Endothelial cell of umbilical vein (primary cell): ENCODE measurements at regions not wholly inside any gene's neighbourhood (a gene's known extent, or its start where the extent isn't known, plus 50 kb on each side); places are given as distances from the start of the nearest gene placed in this dataset.

ENCODE experiments used
- BruUV-seq: library from RNA; stranded (reverse); fragments of 400-500 nt; replicated peaks from 2 replicates; lab custom pipeline; 2021; lab: Mats Ljungman, UMichigan
- CTCF ChIA-PET: fragments of 300-600, 350-600 bp; sonication (Branson Sonifier 250); formaldehyde crosslinking; loops from one replicate; lab custom pipeline; 2021; ENCODE audit warnings: antibody characterized with exemption, inconsistent platforms; lab: Charles Lee
- POLR2A ChIA-PET: fragments of 300-600, 350-600 bp; sonication (Branson Sonifier 250); formaldehyde crosslinking; loops from one replicate; lab custom pipeline; 2021; ENCODE audit warnings: antibody characterized with exemption, inconsistent platforms; lab: Charles Lee
- DNase-seq: peaks from one replicate; pipeline ENCODE4 v3.0.0-alpha.2; 2011; ENCODE audit warnings: low read depth, low spot score
- FAIRE-seq: peaks from 2 replicates; lab custom pipeline; 2011; peaks lifted over from hg19 to GRCh38; lab: Jason Lieb, UNC
- H2AFZ ChIP-seq: 2 replicates; pipeline ENCODE4 v1.6.0; 2012; ENCODE audit warnings: low read depth, low read length, control low read depth, inconsistent platforms
- H3K27ac ChIP-seq: 2 replicates; pipeline ENCODE4 v1.5.1; 2011; ENCODE audit warnings: low read depth, mild to moderate bottlenecking, control low read depth, low read length, moderate library complexity; ENCODE audit not compliant: insufficient read depth
- H3K27me3 ChIP-seq, 2 experiments: 2 replicates each; pipeline versions ENCODE4 v1.6.0 to v1.6.1; 2011; ENCODE audit warnings: low read length in 2 of 2, mixed read lengths in 1 of 2; ENCODE audit not compliant: control insufficient read depth in 2 of 2, insufficient read depth in 2 of 2
- H3K36me3 ChIP-seq, 2 experiments: 2 replicates in 1 of 2; 3 replicates in 1 of 2; pipeline ENCODE4 v1.5.1; 2011; ENCODE audit warnings: low read length in 2 of 2, mild to moderate bottlenecking in 1 of 2, moderate library complexity in 1 of 2; ENCODE audit not compliant: control insufficient read depth in 2 of 2, insufficient read depth in 2 of 2; ENCODE audit errors: extremely low read depth in 1 of 2
- H3K4me1 ChIP-seq: 3 replicates; pipeline ENCODE4 v1.5.1; 2011; ENCODE audit warnings: mild to moderate bottlenecking, low read length; ENCODE audit not compliant: control insufficient read depth, insufficient read depth; ENCODE audit errors: extremely low read depth
- H3K4me2 ChIP-seq: 2 replicates; pipeline ENCODE4 v1.6.1; 2011; ENCODE audit warnings: low read length, control low read depth, mixed read lengths; ENCODE audit not compliant: insufficient read depth
- H3K4me3 ChIP-seq, 3 experiments: fragments of 200-600 bp in 1 of 3; sonication (generic), shearing (Covaris generic) in 1 of 3; replicated peaks in 1 of 3; 2 replicates each; pipeline ENCODE4 v1.5.1; 2011 to 2016; ENCODE audit warnings: control low read depth in 3 of 3, low read length in 3 of 3, mild to moderate bottlenecking in 2 of 3, inconsistent platforms in 1 of 3, low read depth in 1 of 3, moderate library complexity in 1 of 3; ENCODE audit not compliant: insufficient read depth in 1 of 3
- H3K79me2 ChIP-seq: 2 replicates; pipeline ENCODE4 v1.6.0; 2012; ENCODE audit warnings: low read length, inconsistent platforms; ENCODE audit not compliant: control insufficient read depth, insufficient read depth
- H3K9ac ChIP-seq: replicated peaks from 2 replicates; pipeline ENCODE3; 2011; ENCODE audit warnings: low read length, control low read depth; ENCODE audit not compliant: insufficient read depth; ENCODE audit errors: extremely low read depth
- H3K9me1 ChIP-seq: replicated peaks from 3 replicates; pipeline ENCODE4 v1.6.0; 2011; ENCODE audit warnings: mild to moderate bottlenecking, low read length; ENCODE audit not compliant: control insufficient read depth, insufficient read depth; ENCODE audit errors: extremely low read depth
- H3K9me3 ChIP-seq: replicated peaks from 2 replicates; pipeline ENCODE4 v1.5.1; 2012; ENCODE audit warnings: low read length, inconsistent platforms; ENCODE audit not compliant: control insufficient read depth, insufficient read depth
- H4K20me1 ChIP-seq: replicated peaks from 2 replicates; pipeline ENCODE3; 2011; ENCODE audit warnings: mild to moderate bottlenecking, low read length; ENCODE audit not compliant: control insufficient read depth, insufficient read depth; ENCODE audit errors: extremely low read depth
- EZH2 ChIP-seq: IDR thresholded peaks from 2 replicates; pipeline ENCODE4 v1.6.1; 2012; ENCODE audit warnings: borderline replicate concordance, low read depth, mild to moderate bottlenecking, moderate library complexity, low read length, inconsistent platforms; ENCODE audit not compliant: severe bottlenecking
- FOS ChIP-seq: IDR thresholded peaks from 2 replicates; pipeline ENCODE4 v1.6.1; 2011; ENCODE audit warnings: mild to moderate bottlenecking, low read length, moderate library complexity, borderline replicate concordance; ENCODE audit not compliant: insufficient read depth
- GATA2 ChIP-seq: IDR thresholded peaks from 2 replicates; pipeline ENCODE4 v1.7.0; 2011; ENCODE audit warnings: low read depth, mild to moderate bottlenecking, moderate library complexity, mixed read lengths, low read length; ENCODE audit not compliant: insufficient read length, insufficient read depth
- JUN ChIP-seq: IDR thresholded peaks from 2 replicates; pipeline ENCODE4 v1.6.1; 2011; ENCODE audit warnings: borderline replicate concordance, low read depth; ENCODE audit not compliant: insufficient read length, insufficient read depth
- MAX ChIP-seq: IDR thresholded peaks from 2 replicates; pipeline ENCODE4 v1.6.1; 2011; ENCODE audit not compliant: insufficient read depth, insufficient read length
- MYC ChIP-seq: IDR thresholded peaks from one replicate; pipeline ENCODE4 v1.6.1; 2011; ENCODE audit warnings: mild to moderate bottlenecking, low read depth, low read length
- POLR2A ChIP-seq: IDR thresholded peaks from 2 replicates; pipeline ENCODE4 v1.6.1; 2012; ENCODE audit warnings: low read depth, mild to moderate bottlenecking, control low read depth, low read length
- POLR2AphosphoS5 ChIP-seq: IDR thresholded peaks from 2 replicates; pipeline ENCODE4 v1.6.1; 2012; ENCODE audit warnings: low read depth, mild to moderate bottlenecking, control low read depth, low read length, moderate library complexity; ENCODE audit not compliant: insufficient read depth
- dilution Hi-C: fragments of 300-500 bp; cut with MboI; formaldehyde crosslinking; loops from one replicate; pipeline ENCODE4 v1.15.0; 2019; ENCODE audit warnings: low sequenced_read_pairs; ENCODE audit not compliant: extremely low pct_ligation_motif_present
- intact Hi-C: fragments of 100-400 bp; cut with micrococcal nuclease; formaldehyde crosslinking; loops from one replicate; pipeline ENCODE4 v1.10.0; 2022
- TF ChIP-seq, protein P1 (sequence below), 2 donors: IDR thresholded peaks; 1 replicate in 1 of 2; 2 replicates in 1 of 2; pipeline ENCODE4 v1.5.1; 2011; ENCODE audit warnings: low read length in 2 of 2, mild to moderate bottlenecking in 2 of 2, moderate library complexity in 2 of 2, control low read depth in 1 of 2, inconsistent platforms in 1 of 2, low read depth in 1 of 2; ENCODE audit not compliant: insufficient read depth in 1 of 2; ENCODE audit errors: extremely low read depth in 1 of 2

GRCh38 chr6:142679907-142680700 lies 264.9 kb downstream of the HIVEP2 start:
- Histone ChIP-seq H3K79me2 (no peaks in the 10 kb centered on the region), H3K9me1 (no peaks in the 10 kb centered on the region), H3K27me3 (peaks cover 24 to 26% of the 10 kb centered on the region in 2 experiments), H3K9me3 (no peaks in the 10 kb centered on the region), H3K4me1 (no peaks in the 10 kb centered on the region), H3K4me2 (no peak overlapping the region), H3K27ac (no peak overlapping the region), H4K20me1 (no peaks in the 10 kb centered on the region), H3K4me3 (no peak overlapping the region), H2AFZ (no peak overlapping the region), H3K9ac (no peak overlapping the region), H3K36me3 (no peaks in the 10 kb centered on the region)
- ChIA-PET POLR2A (no interaction called here), CTCF (interaction anchor here (0.6 to 1.3 kb wide), 4 partner anchors 12 to 869 kb away, joined by 3 to 4 read pairs (median 4); no protein-coding TSS in a partner anchor)
- FAIRE-seq: no peak
- peak; percentile 46 for DNase-seq
- BruUV-seq: no TSS peak
- intact Hi-C loops (no loop called here), dilution Hi-C loops (no loop called here)
- TF ChIP-seq POLR2A (no peak), EZH2 (no peak), MYC (no peak), JUN (no peak), MAX (no peak), GATA2 (no peak), POLR2AphosphoS5 (no peak), FOS (no peak)
- TF ChIP-seq, protein P1, sequence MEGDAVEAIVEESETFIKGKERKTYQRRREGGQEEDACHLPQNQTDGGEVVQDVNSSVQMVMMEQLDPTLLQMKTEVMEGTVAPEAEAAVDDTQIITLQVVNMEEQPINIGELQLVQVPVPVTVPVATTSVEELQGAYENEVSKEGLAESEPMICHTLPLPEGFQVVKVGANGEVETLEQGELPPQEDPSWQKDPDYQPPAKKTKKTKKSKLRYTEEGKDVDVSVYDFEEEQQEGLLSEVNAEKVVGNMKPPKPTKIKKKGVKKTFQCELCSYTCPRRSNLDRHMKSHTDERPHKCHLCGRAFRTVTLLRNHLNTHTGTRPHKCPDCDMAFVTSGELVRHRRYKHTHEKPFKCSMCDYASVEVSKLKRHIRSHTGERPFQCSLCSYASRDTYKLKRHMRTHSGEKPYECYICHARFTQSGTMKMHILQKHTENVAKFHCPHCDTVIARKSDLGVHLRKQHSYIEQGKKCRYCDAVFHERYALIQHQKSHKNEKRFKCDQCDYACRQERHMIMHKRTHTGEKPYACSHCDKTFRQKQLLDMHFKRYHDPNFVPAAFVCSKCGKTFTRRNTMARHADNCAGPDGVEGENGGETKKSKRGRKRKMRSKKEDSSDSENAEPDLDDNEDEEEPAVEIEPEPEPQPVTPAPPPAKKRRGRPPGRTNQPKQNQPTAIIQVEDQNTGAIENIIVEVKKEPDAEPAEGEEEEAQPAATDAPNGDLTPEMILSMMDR (IDR thresholded peaks at IDR 0.05; ENCODE audit: extremely low read depth in 1 of 2, insufficient read depth in 1 of 2, low read depth in 1 of 2, low read length in 2 of 2): no peak
